ENCODE measurements at regions not wholly inside any gene's neighbourhood (a gene's known extent, or its start where the extent isn't known, plus 50 kb on each side); places are given as distances from the start of the nearest gene placed in this dataset.

DNA sequence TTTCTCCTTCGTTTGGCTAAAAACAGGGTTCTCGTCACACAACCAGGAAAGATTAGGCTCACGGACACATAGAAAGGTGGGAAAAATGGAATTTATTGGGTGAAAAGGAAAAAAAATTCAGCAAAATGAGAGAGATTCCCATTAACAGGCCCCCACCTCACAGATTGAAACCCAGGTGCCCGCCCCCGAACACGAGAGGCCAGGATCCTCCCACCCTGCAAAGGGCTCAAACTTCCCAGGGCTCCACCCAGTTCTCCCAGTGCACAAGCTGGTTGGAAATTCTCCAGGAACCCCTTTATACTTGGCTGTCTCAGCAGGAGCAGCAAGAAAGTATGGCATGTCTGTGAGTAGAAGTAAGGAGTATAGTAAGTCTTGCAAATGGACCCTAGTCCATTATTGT, 499.7 kb downstream of the RWDD3 start:
- H3K79me2 ChIP-seq (ENCODE audit: insufficient read depth, low read length), result no peaks in the 10 kb centered on the region
- H3K36me3 ChIP-seq (ENCODE audit: low read length), result no peaks in the 10 kb centered on the region
- H3K27me3 ChIP-seq (ENCODE audit: low read length), result no peaks in the 10 kb centered on the region
- H3K27ac ChIP-seq (ENCODE audit: low read depth, low read length), result no peak overlapping the region
- no peak overlapping the region for H3K4me3 ChIP-seq (ENCODE audit: insufficient read depth, low read length, poor library complexity, severe bottlenecking)
- no peaks in the 10 kb centered on the region for H3F3A ChIP-seq (ENCODE audit: insufficient read depth)
- no peak overlapping the region for H2AFZ ChIP-seq (ENCODE audit: low read depth, low read length, severe bottlenecking)
- TF ChIP-seq, protein P1, sequence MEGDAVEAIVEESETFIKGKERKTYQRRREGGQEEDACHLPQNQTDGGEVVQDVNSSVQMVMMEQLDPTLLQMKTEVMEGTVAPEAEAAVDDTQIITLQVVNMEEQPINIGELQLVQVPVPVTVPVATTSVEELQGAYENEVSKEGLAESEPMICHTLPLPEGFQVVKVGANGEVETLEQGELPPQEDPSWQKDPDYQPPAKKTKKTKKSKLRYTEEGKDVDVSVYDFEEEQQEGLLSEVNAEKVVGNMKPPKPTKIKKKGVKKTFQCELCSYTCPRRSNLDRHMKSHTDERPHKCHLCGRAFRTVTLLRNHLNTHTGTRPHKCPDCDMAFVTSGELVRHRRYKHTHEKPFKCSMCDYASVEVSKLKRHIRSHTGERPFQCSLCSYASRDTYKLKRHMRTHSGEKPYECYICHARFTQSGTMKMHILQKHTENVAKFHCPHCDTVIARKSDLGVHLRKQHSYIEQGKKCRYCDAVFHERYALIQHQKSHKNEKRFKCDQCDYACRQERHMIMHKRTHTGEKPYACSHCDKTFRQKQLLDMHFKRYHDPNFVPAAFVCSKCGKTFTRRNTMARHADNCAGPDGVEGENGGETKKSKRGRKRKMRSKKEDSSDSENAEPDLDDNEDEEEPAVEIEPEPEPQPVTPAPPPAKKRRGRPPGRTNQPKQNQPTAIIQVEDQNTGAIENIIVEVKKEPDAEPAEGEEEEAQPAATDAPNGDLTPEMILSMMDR (IDR thresholded peaks at IDR 0.05; ENCODE audit: insufficient read depth, low read length, poor library complexity, severe bottlenecking), result no peak
- no peak for TF ChIP-seq EZH2phosphoT487 (conservative IDR thresholded peaks at IDR 0.05; ENCODE audit: low read length)
- H3K9me3 ChIP-seq (ENCODE audit: insufficient read depth, low read length), result no peaks in the 10 kb centered on the region
- H3K9ac ChIP-seq (ENCODE audit: low read length), result no peak overlapping the region
- H3K4me2 ChIP-seq (ENCODE audit: low read depth, low read length, poor library complexity, severe bottlenecking), result no peak overlapping the region
- no peaks in the 10 kb centered on the region; the same call in 1 of the 2 replicates for H3K9me2 ChIP-seq (replicated peaks; ENCODE audit: insufficient read depth, low read length)
- no peaks in the 10 kb centered on the region for H4K20me1 ChIP-seq (ENCODE audit: low read depth, low read length)

DNA sequence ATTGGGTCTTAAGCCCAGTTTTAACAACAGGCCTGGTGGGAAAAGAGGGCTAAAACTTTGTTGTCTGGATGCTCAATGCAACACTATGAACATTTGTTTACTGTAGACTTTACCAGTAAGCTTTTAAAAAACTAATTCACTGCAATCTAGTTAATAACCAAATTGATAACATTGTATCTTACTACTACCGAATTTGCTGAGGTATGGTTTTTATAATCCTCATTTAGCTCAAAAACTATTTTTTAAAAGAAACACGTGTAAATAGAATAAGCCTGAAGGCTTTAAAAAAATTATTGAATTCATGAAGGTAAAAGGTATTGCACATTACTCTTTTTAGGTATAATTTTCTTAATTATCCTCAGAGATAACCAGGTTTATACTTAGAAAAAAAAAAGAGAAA, 500.6 kb downstream of the RWDD3 start:
- Histone ChIP-seq H3K4me3 (ENCODE audit: insufficient read depth, low read length, poor library complexity, severe bottlenecking) (no peak overlapping the region), H3K27me3 (ENCODE audit: low read length) (no peaks in the 10 kb centered on the region), H4K20me1 (ENCODE audit: low read depth, low read length) (no peaks in the 10 kb centered on the region), H3K4me2 (ENCODE audit: low read depth, low read length, poor library complexity, severe bottlenecking) (no peak overlapping the region), H3F3A (ENCODE audit: insufficient read depth) (no peaks in the 10 kb centered on the region), H3K9me2 (replicated peaks; ENCODE audit: insufficient read depth, low read length) (no peaks in the 10 kb centered on the region; the same call in 1 of the 2 replicates), H3K27ac (ENCODE audit: low read depth, low read length) (no peak overlapping the region), H3K9me3 (ENCODE audit: insufficient read depth, low read length) (no peaks in the 10 kb centered on the region), H2AFZ (ENCODE audit: low read depth, low read length, severe bottlenecking) (no peak overlapping the region), H3K9ac (ENCODE audit: low read length) (no peak overlapping the region), H3K36me3 (ENCODE audit: low read length) (no peaks in the 10 kb centered on the region), H3K79me2 (ENCODE audit: insufficient read depth, low read length) (no peaks in the 10 kb centered on the region)
- TF ChIP-seq, protein P1 (IDR thresholded peaks at IDR 0.05; ENCODE audit: insufficient read depth, low read length, poor library complexity, severe bottlenecking), result no peak
- no peak for TF ChIP-seq EZH2phosphoT487 (conservative IDR thresholded peaks at IDR 0.05; ENCODE audit: low read length)

DNA sequence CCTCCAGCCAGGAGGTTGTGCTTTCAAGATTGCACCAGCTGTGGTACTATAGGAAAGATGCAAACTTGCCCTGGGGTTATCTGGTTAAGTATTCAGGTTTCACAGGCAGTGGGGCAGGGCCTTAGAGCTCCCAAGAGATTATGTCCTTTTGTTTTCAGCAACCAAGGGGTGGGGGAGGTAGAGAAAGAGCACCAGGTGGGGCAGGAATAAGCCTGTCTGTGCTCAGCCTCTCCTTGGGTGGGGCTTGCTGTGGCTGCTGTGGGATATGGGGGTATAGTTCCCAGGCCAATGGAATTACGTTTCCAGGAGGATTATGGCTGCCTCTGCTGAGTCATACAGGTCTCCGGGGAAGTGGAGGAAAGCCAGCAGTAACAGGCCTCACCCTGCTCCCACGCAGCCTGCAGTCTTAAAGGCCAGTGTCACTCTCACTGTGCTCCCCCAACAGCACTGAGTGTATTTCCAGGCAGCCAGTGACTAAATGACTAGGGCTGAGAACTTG, 508.6 kb downstream of the RWDD3 start:
- H3K36me3 ChIP-seq (ENCODE audit: low read length), result no peaks in the 10 kb centered on the region
- no peak overlapping the region for H3K27ac ChIP-seq (ENCODE audit: low read depth, low read length)
- no peaks in the 10 kb centered on the region for H3K9me3 ChIP-seq (ENCODE audit: insufficient read depth, low read length)
- no peaks in the 10 kb centered on the region for H3K9me2 ChIP-seq (replicated peaks; ENCODE audit: insufficient read depth, low read length)
- H3K27me3 ChIP-seq (ENCODE audit: low read length), result no peaks in the 10 kb centered on the region
- H3F3A ChIP-seq (ENCODE audit: insufficient read depth), result no peaks in the 10 kb centered on the region
- no peak overlapping the region for H3K4me2 ChIP-seq (ENCODE audit: low read depth, low read length, poor library complexity, severe bottlenecking)
- no peak overlapping the region for H3K9ac ChIP-seq (ENCODE audit: low read length)
- TF ChIP-seq, protein P1 (IDR thresholded peaks at IDR 0.05; ENCODE audit: insufficient read depth, low read length, poor library complexity, severe bottlenecking), result no peak
- no peak for TF ChIP-seq EZH2phosphoT487 (conservative IDR thresholded peaks at IDR 0.05; ENCODE audit: low read length)
- no peaks in the 10 kb centered on the region for H4K20me1 ChIP-seq (ENCODE audit: low read depth, low read length)
- no peak overlapping the region for H3K4me3 ChIP-seq (ENCODE audit: insufficient read depth, low read length, poor library complexity, severe bottlenecking)
- no peaks in the 10 kb centered on the region for H3K79me2 ChIP-seq (ENCODE audit: insufficient read depth, low read length)
- no peak overlapping the region for H2AFZ ChIP-seq (ENCODE audit: low read depth, low read length, severe bottlenecking)
